Neural progenitor cell (in vitro differentiated cells): ENCODE measurements at regions not wholly inside any gene's neighbourhood (a gene's known extent, or its start where the extent isn't known, plus 50 kb on each side); places are given as distances from the start of the nearest gene placed in this dataset.

Source experiments
- DNase-seq: peaks from one replicate; pipeline ENCODE4 v3.0.0-alpha.2; 2016; ENCODE audit warnings: low spot score
- H2AFZ ChIP-seq: fragments of 200-600 bp; sonication (generic); replicated peaks from 2 replicates; pipeline ENCODE4 v1.6.1; 2016; ENCODE audit warnings: antibody characterized with exemption
- H3F3A ChIP-seq: fragments of 200-600 bp; sonication (generic); 2 replicates; pipeline ENCODE4 v1.6.1; 2016; ENCODE audit warnings: antibody characterized with exemption, low read depth
- H3K27ac ChIP-seq: fragments of 200-600 bp; sonication (generic); 2 replicates; pipeline ENCODE4 v1.5.1; 2016; ENCODE audit warnings: mild to moderate bottlenecking
- H3K27me3 ChIP-seq: fragments of 200-600 bp; sonication (generic); 2 replicates; pipeline ENCODE4 v1.6.1; 2016; ENCODE audit warnings: mild to moderate bottlenecking, moderate library complexity
- H3K36me3 ChIP-seq: fragments of 200-600 bp; sonication (generic); 2 replicates; pipeline ENCODE4 v1.5.1; 2016
- H3K4me1 ChIP-seq: fragments of 200-600 bp; sonication (generic); 2 replicates; pipeline ENCODE4 v1.6.1; 2016; ENCODE audit warnings: mixed run types
- H3K4me2 ChIP-seq: fragments of 200-600 bp; sonication (generic); 2 replicates; pipeline ENCODE4 v1.6.1; 2016
- H3K4me3 ChIP-seq: fragments of 200-600 bp; sonication (generic); 2 replicates; pipeline ENCODE4 v1.5.1; 2016
- H3K79me2 ChIP-seq: fragments of 200-600 bp; sonication (generic); 2 replicates; pipeline ENCODE4 v1.6.1; 2016; ENCODE audit warnings: low read depth
- H3K9ac ChIP-seq: fragments of 200-600 bp; sonication (generic); 2 replicates; pipeline ENCODE4 v1.6.1; 2016
- H3K9me3 ChIP-seq: fragments of 200-600 bp; sonication (generic); 2 replicates; pipeline ENCODE4 v1.5.1; 2016; ENCODE audit warnings: low read depth
- H4K20me1 ChIP-seq: fragments of 200-600 bp; sonication (generic); 2 replicates; pipeline ENCODE4 v1.6.1; 2016; ENCODE audit warnings: low read depth
- H3K27ac Mint-ChIP-seq: 3 replicates; pipeline ENCODE4 v1.8.0; 2021; ENCODE audit warnings: mixed read lengths
- H3K27me3 Mint-ChIP-seq: 2 replicates; pipeline ENCODE4 v1.8.0; 2022; ENCODE audit warnings: low read depth, mild to moderate bottlenecking, inconsistent platforms, moderate library complexity, mixed read lengths; ENCODE audit not compliant: insufficient read depth
- H3K36me3 Mint-ChIP-seq: 3 replicates; pipeline ENCODE4 v1.8.0; 2021; ENCODE audit warnings: mixed read lengths
- H3K4me1 Mint-ChIP-seq: 3 replicates; pipeline ENCODE4 v1.8.0; 2021; ENCODE audit warnings: mixed read lengths
- H3K4me3 Mint-ChIP-seq: 3 replicates; pipeline ENCODE4 v1.8.0; 2021; ENCODE audit warnings: mild to moderate bottlenecking, moderate library complexity, mixed read lengths
- H3K9me3 Mint-ChIP-seq: 3 replicates; pipeline ENCODE4 v1.8.0; 2020; ENCODE audit warnings: mixed read lengths
- EZH2 ChIP-seq: fragments of 200-600 bp; sonication (generic); IDR thresholded peaks from 2 replicates; pipeline ENCODE4 v1.6.1; 2017; ENCODE audit warnings: antibody characterized with exemption, mild to moderate bottlenecking, moderate library complexity
- EZH2phosphoT487 ChIP-seq: fragments of 200-600 bp; sonication (generic); IDR thresholded peaks from 2 replicates; pipeline ENCODE4 v1.6.1; 2017; ENCODE audit warnings: antibody characterized with exemption
- TF ChIP-seq, protein P1 (sequence below): fragments of 200-600 bp; sonication (generic); IDR thresholded peaks from 2 replicates; pipeline ENCODE4 v1.5.1; 2017; ENCODE audit warnings: antibody characterized with exemption, mild to moderate bottlenecking

DNA sequence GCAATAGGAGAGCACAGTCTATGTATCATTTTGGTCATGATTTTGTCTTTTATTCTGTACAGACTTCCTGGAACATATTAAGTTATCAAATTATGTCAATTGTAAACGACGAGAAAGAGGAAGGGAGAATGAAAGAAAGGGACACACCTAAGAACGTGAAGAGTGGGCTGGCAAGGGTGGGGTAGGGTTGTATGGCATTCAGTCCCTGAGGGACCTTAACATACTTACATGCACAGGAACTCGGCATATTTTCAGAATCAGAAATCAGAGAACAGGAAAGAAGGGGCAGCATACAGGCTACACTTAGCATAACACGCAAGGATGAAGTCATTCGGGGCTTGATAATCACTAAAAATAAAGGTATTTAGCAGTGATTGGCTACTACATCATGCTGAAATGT is 1375.0 kb upstream of the ADGRL3 start:
- H3K4me1 ChIP-seq = no peaks in the 10 kb centered on the region
- no peak overlapping the region for H3K27ac Mint-ChIP-seq
- no peak overlapping the region for H3K4me2 ChIP-seq
- H3K4me3 ChIP-seq = no peak overlapping the region
- H3K27ac ChIP-seq = no peak overlapping the region
- H3K9ac ChIP-seq = no peak overlapping the region
- H3F3A ChIP-seq = no peaks in the 10 kb centered on the region
- no peak for DNase-seq
- no peak overlapping the region for H2AFZ ChIP-seq
- no peaks in the 10 kb centered on the region for H3K27me3 Mint-ChIP-seq
- H3K9me3 Mint-ChIP-seq = no peaks in the 10 kb centered on the region
- TF ChIP-seq, protein P1, sequence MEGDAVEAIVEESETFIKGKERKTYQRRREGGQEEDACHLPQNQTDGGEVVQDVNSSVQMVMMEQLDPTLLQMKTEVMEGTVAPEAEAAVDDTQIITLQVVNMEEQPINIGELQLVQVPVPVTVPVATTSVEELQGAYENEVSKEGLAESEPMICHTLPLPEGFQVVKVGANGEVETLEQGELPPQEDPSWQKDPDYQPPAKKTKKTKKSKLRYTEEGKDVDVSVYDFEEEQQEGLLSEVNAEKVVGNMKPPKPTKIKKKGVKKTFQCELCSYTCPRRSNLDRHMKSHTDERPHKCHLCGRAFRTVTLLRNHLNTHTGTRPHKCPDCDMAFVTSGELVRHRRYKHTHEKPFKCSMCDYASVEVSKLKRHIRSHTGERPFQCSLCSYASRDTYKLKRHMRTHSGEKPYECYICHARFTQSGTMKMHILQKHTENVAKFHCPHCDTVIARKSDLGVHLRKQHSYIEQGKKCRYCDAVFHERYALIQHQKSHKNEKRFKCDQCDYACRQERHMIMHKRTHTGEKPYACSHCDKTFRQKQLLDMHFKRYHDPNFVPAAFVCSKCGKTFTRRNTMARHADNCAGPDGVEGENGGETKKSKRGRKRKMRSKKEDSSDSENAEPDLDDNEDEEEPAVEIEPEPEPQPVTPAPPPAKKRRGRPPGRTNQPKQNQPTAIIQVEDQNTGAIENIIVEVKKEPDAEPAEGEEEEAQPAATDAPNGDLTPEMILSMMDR = no peak
- TF ChIP-seq EZH2 (no peak), EZH2phosphoT487 (no peak)
- no peaks in the 10 kb centered on the region for H3K9me3 ChIP-seq
- H4K20me1 ChIP-seq = no peaks in the 10 kb centered on the region
- H3K79me2 ChIP-seq = no peaks in the 10 kb centered on the region
- no peaks in the 10 kb centered on the region for H3K36me3 ChIP-seq
- H3K4me1 Mint-ChIP-seq = no peaks in the 10 kb centered on the region
- no peaks in the 10 kb centered on the region for H3K36me3 Mint-ChIP-seq
- no peaks in the 10 kb centered on the region for H3K27me3 ChIP-seq
- H3K4me3 Mint-ChIP-seq = no peak overlapping the region

DNA sequence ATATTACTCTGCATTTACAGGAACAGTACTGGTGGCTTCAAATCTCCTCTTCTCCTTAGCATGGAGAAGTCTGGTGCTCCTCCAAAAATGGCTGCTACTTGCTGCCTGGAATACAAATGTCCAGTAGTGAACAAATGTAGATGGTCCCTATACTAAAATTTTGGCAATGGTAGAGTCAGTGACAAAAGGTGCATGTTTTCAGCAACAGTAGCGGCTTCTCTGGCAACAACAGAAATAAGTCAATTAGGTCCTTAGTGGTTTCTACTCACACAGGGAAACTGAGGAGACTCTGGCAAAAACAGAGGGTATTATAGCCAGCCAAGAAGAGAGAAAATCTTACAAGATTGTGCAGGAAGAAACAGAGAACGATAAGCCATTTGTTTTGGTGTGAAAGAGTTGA is 1368.4 kb upstream of the ADGRL3 start:
- Histone ChIP-seq H3K9me3 (no peaks in the 10 kb centered on the region), H3K9ac (no peak overlapping the region), H3K4me3 (no peak overlapping the region), H2AFZ (peak overlapping the region; percentile 66), H3F3A (no peaks in the 10 kb centered on the region), H3K4me2 (no peak overlapping the region), H3K27me3 (no peaks in the 10 kb centered on the region), H3K36me3 (no peaks in the 10 kb centered on the region), H4K20me1 (no peaks in the 10 kb centered on the region), H3K79me2 (no peaks in the 10 kb centered on the region), H3K27ac (no peak overlapping the region), H3K4me1 (peaks cover 1% of the 10 kb centered on the region)
- TF ChIP-seq, protein P1 = no peak
- no peaks in the 10 kb centered on the region for H3K4me1 Mint-ChIP-seq
- no peak for DNase-seq
- H3K4me3 Mint-ChIP-seq = no peak overlapping the region
- no peaks in the 10 kb centered on the region for H3K27me3 Mint-ChIP-seq
- no peak overlapping the region for H3K27ac Mint-ChIP-seq
- H3K36me3 Mint-ChIP-seq = no peaks in the 10 kb centered on the region
- H3K9me3 Mint-ChIP-seq = no peaks in the 10 kb centered on the region

DNA sequence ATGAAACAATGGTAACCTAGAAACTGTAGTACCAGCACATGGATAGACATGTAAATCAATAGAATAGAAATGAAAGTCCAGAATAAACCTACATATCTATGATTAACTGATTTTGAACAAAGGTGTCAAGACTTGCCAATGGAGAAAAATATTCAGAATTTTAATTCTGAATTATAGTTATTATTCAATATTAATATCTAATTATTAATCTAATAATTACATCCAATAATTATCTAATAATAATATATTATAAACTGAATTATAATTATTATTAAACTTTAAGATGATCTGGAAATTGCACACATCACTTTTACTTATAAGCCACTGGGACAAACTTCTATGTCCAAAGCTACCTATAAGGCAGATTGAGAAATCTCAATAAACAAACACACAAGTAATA is 1365.2 kb upstream of the ADGRL3 start:
- Histone ChIP-seq H3K79me2 (no peaks in the 10 kb centered on the region), H3K9me3 (peaks cover 6% of the 10 kb centered on the region), H3K4me1 (peaks cover 26% of the 10 kb centered on the region), H2AFZ (no peak overlapping the region), H3K36me3 (no peaks in the 10 kb centered on the region), H3K27me3 (no peaks in the 10 kb centered on the region), H3F3A (peaks cover 14% of the 10 kb centered on the region), H3K9ac (no peak overlapping the region), H3K4me3 (no peak overlapping the region), H3K27ac (no peak overlapping the region), H3K4me2 (no peak overlapping the region), H4K20me1 (no peaks in the 10 kb centered on the region)
- H3K4me3 Mint-ChIP-seq = no peak overlapping the region
- TF ChIP-seq, protein P1 = no peak
- TF ChIP-seq EZH2 (no peak), EZH2phosphoT487 (no peak)
- peaks cover 13% of the 10 kb centered on the region for H3K4me1 Mint-ChIP-seq
- H3K36me3 Mint-ChIP-seq = no peaks in the 10 kb centered on the region
- H3K27me3 Mint-ChIP-seq = peaks cover 3% of the 10 kb centered on the region
- no peak overlapping the region for H3K27ac Mint-ChIP-seq
- no peak for DNase-seq
- H3K9me3 Mint-ChIP-seq = peaks cover 6% of the 10 kb centered on the region

DNA sequence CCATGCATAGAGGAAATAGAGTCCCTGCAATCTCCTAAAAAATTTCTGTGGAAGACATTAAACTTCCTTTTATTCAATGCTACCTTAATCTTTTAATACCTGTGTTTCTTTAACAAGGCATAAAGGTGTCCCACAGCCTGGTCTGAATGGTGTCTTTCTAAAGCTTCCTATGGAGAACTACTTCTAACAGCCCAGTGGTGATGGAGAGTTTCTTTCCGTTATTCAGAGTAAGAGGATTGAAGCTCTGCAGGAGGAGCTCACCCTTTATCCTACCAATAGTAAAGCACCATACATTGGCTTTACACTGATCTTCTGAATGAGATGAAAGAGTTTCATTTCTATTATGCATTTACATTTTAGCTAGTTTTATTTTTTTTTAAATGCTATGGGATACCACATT is 1362.4 kb upstream of the ADGRL3 start:
- H3K4me3 ChIP-seq = peak overlapping the region; percentile 4
- no peaks in the 10 kb centered on the region for H3K27me3 ChIP-seq
- H3K36me3 ChIP-seq = no peaks in the 10 kb centered on the region
- H3K27ac ChIP-seq = peak overlapping the region; percentile 72
- H3K9ac ChIP-seq = no peak overlapping the region
- H3K9me3 ChIP-seq = peaks cover 6% of the 10 kb centered on the region
- H3F3A ChIP-seq = peaks cover 14% of the 10 kb centered on the region
- TF ChIP-seq EZH2 (no peak), EZH2phosphoT487 (no peak)
- TF ChIP-seq, protein P1 = no peak
- H3K27ac Mint-ChIP-seq = no peak overlapping the region
- H2AFZ ChIP-seq = no peak overlapping the region
- no peaks in the 10 kb centered on the region for H4K20me1 ChIP-seq
- peak; percentile 63 for DNase-seq
- H3K36me3 Mint-ChIP-seq = no peaks in the 10 kb centered on the region
- H3K4me1 Mint-ChIP-seq = peaks cover 13% of the 10 kb centered on the region
- peaks cover 26% of the 10 kb centered on the region for H3K4me1 ChIP-seq
- H3K79me2 ChIP-seq = no peaks in the 10 kb centered on the region
- H3K27me3 Mint-ChIP-seq = peaks cover 3% of the 10 kb centered on the region
- H3K4me2 ChIP-seq = peak overlapping the region; percentile 44
- no peak overlapping the region for H3K4me3 Mint-ChIP-seq
- H3K9me3 Mint-ChIP-seq = peaks cover 6% of the 10 kb centered on the region
